ENCODE measurements at regions not wholly inside any gene's neighbourhood (a gene's known extent, or its start where the extent isn't known, plus 50 kb on each side); places are given as distances from the start of the nearest gene placed in this dataset.

GRCh38 chr7:112571852-112572607 is 91.2 kb downstream of the LSMEM1 start:
- H3K27ac ChIP-seq: no peak overlapping the region
- intact Hi-C loops (cut with DNase I): no loop called here
- TF ChIP-seq CTCF (IDR thresholded peaks at IDR 0.05) (no peak), EP300 (IDR thresholded peaks at IDR 0.05) (no peak), POLR2A (IDR thresholded peaks at IDR 0.05) (no peak), POLR2AphosphoS5 (IDR thresholded peaks at IDR 0.05) (no peak)

DNA sequence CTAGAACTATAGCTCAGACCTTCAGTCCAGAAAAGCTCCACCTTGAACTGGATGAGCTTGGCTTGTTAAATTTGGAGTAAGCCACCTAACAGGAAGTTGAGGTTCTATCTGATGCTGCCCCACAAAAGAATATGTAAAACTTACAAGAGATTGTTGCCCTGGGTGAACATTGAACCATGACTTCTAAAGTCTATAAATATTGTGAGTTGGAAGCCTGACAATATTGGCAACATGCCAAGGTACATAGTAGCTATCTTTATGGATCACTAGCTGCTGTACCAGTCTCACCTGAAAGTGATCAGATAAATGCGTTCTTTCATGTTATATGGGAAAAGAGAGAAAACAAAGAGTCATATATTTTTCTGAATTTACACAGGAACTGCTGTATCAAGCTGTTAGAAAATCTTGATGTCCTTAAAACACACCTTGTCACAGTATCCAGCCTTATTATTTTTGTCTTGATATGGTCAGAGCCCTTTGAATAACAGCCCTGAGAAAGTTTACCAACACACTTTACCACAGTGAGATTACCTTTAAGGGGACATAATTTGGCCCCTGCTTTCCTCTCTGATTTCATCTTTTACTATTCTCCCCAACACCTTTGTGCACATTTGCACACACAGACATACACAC is 92.0 kb downstream of the LSMEM1 start:
- WGBS, 2 donors: 18 to 65% methylated on average over 1 of the region's 1 CpG
- H3K27ac ChIP-seq: peak overlapping the region in 1 of 4 donors; percentile 16
- DNase-seq: no peak
- H3K4me1 ChIP-seq: peaks cover 0 to 16% (median 14%) of the 10 kb centered on the region in 4 donors
- no peak overlapping the region for H3K4me3 ChIP-seq
- no peaks in the 10 kb centered on the region for H3K9me3 ChIP-seq
- no peaks in the 10 kb centered on the region for H3K27me3 ChIP-seq
- H3K36me3 ChIP-seq: no peaks in the 10 kb centered on the region
- intact Hi-C loops (cut with DNase I): no loop called here
- peak in 1 of 4 donors; percentile 38 for TF ChIP-seq POLR2AphosphoS5 (IDR thresholded peaks at IDR 0.05)
- no peak for TF ChIP-seq POLR2A (IDR thresholded peaks at IDR 0.05)
- no peak for TF ChIP-seq EP300 (IDR thresholded peaks at IDR 0.05)
- TF ChIP-seq CTCF (IDR thresholded peaks at IDR 0.05): no peak

More at GRCh38 chr7:112571852-112572607, 91.2 kb downstream of the LSMEM1 start:
- H3K27me3 ChIP-seq: no peaks in the 10 kb centered on the region
- WGBS, 2 donors: 13 to 58% methylated on average over 4 of the region's 4 CpGs
- H3K36me3 ChIP-seq: no peaks in the 10 kb centered on the region
- DNase-seq: no peak
- no peak overlapping the region for H3K4me3 ChIP-seq
- peaks cover 0 to 20% (median 15%) of the 10 kb centered on the region in 4 donors for H3K4me1 ChIP-seq
- H3K9me3 ChIP-seq: no peaks in the 10 kb centered on the region

DNA sequence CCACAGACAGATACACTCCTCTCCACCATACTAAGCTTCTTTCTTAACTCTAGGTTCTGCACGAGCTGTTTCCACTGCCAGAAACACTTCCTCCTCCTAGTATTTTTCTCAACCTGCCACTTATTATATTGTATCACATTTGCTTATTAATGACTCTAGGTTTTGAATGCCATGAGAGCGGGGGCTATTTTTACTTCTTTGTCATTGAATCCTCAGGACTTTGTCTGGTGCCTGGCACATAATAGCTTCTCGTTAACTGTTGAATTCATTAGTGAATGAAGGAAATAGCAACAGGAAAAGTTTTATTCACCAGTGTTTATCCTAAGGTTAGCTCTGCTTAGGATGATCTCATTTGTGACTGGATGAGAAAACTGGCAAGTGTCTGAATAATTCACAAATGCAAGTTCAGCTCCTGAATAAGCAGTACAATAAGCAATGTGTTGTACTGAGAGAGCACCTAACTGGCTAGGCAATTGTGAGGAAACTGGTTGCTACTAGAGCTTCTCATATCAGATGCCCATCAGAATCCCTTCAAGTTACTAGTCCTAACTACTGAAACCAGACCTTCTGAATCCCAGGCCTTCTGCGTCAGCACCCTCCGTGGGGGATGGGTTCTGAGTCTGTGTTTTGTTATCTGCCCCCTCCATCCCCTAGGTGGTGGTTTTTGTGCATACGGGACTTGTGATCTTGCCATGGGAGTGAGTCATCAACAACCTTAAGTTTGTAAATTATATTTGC is 92.7 kb downstream of the LSMEM1 start:
- H3K4me3 ChIP-seq: no peak overlapping the region

GRCh38 chr7:112575864-112576263 is 95.1 kb downstream of the LSMEM1 start:
- TF ChIP-seq POLR2A (IDR thresholded peaks at IDR 0.05) (no peak), EP300 (IDR thresholded peaks at IDR 0.05) (no peak), POLR2AphosphoS5 (IDR thresholded peaks at IDR 0.05) (no peak), CTCF (IDR thresholded peaks at IDR 0.05) (no peak)
- intact Hi-C loops (cut with DNase I): no loop called here
- no peaks in the 10 kb centered on the region for H3K9me3 ChIP-seq
- H3K36me3 ChIP-seq: no peaks in the 10 kb centered on the region
- H3K4me1 ChIP-seq: peaks cover 0 to 27% (median 20%) of the 10 kb centered on the region in 4 donors
- DNase-seq: no peak
- WGBS, 2 donors: 16 to 43% methylated on average over 1 of the region's 1 CpG
- H3K27me3 ChIP-seq: no peaks in the 10 kb centered on the region
- H3K27ac ChIP-seq: no peak overlapping the region
- no peak overlapping the region for H3K4me3 ChIP-seq

More for the DNA sequence above, 92.7 kb downstream of the LSMEM1 start:
- intact Hi-C loops (cut with DNase I): no loop called here
- DNase-seq: no peak
- Histone ChIP-seq H3K36me3 (no peaks in the 10 kb centered on the region), H3K27me3 (no peaks in the 10 kb centered on the region), H3K27ac (peak overlapping the region in 1 of 4 donors; percentile 16), H3K9me3 (no peaks in the 10 kb centered on the region), H3K4me1 (peaks cover 0 to 16% (median 14%) of the 10 kb centered on the region in 4 donors)
- TF ChIP-seq POLR2A (IDR thresholded peaks at IDR 0.05) (no peak), POLR2AphosphoS5 (IDR thresholded peaks at IDR 0.05) (peak in 2 of 4 donors; percentile 24 to 48)
- 12 to 42% methylated on average over 6 of the region's 6 CpGs for WGBS, 2 donors

DNA sequence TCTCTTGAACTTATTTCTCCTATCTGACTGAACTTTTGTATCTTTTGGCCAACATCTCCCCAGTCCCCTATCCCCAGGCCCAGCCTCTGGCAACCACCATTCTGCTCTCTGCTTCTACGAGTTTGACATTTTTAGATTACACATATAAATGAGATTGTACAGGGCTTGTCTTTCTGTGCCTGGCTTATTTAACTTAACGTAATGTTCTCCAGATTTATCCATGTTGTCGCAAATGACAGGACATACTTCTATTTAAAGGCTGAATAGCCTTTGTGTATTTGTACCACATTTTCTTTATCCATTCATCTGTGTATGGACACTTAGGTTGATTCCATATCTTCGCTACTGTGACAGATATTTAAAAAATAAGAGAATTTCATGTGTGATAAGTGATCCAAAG is 98.6 kb downstream of the LSMEM1 start:
- 82 to 93% methylated on average over 4 of the region's 4 CpGs for WGBS, 2 donors

More for the DNA sequence above, 98.6 kb downstream of the LSMEM1 start:
- intact Hi-C loops (cut with DNase I): no loop called here
- DNase-seq: no peak
- no peaks in the 10 kb centered on the region for H3K27me3 ChIP-seq
- no peaks in the 10 kb centered on the region for H3K9me3 ChIP-seq
- peaks cover 0 to 11% (median 6%) of the 10 kb centered on the region in 4 donors for H3K4me1 ChIP-seq
- no peak overlapping the region for H3K27ac ChIP-seq
- H3K36me3 ChIP-seq: no peaks in the 10 kb centered on the region
- TF ChIP-seq CTCF (IDR thresholded peaks at IDR 0.05) (no peak), POLR2AphosphoS5 (IDR thresholded peaks at IDR 0.05) (peak in 3 of 4 donors; percentile 64 to 89 (median 85))
- no peak overlapping the region for H3K4me3 ChIP-seq
